ENCODE measurements at regions not wholly inside any gene's neighbourhood (a gene's known extent, or its start where the extent isn't known, plus 50 kb on each side); places are given as distances from the start of the nearest gene placed in this dataset.
"Not testable (repeated sequence)": the region's sequence is repeated elsewhere in the genome, so short reads cannot be mapped to it uniquely, and the experiment has no call there.

GRCh38 chr12:68997526-68997925 lies 64.6 kb upstream of the CPM start:
- not testable (repeated sequence) for TF ChIP-seq CTCF (IDR thresholded peaks at IDR 0.05; ENCODE audit: insufficient read depth, low read length); POLR2AphosphoS5 (IDR thresholded peaks at IDR 0.05; ENCODE audit: low read depth)
